OCI-LY1 (cell line): ENCODE measurements at regions not wholly inside any gene's neighbourhood (a gene's known extent, or its start where the extent isn't known, plus 50 kb on each side); places are given as distances from the start of the nearest gene placed in this dataset.

Experiments used
- H2AFZ ChIP-seq: fragments of 200-600 bp; sonication (generic), shearing (Covaris generic); 2 replicates; pipeline ENCODE4 v1.6.0; 2014; ENCODE audit warnings: antibody characterized with exemption, mild to moderate bottlenecking, low read length
- H3F3A ChIP-seq: fragments of 200-600 bp; sonication (generic), shearing (Covaris generic); 2 replicates; pipeline ENCODE4 v1.6.0; 2014; ENCODE audit warnings: mild to moderate bottlenecking, antibody characterized with exemption, low read length, moderate library complexity; ENCODE audit not compliant: insufficient read depth
- H3K27ac ChIP-seq: fragments of 200-600 bp; sonication (generic); 2 replicates; pipeline ENCODE4 v1.5.1; 2014; ENCODE audit warnings: low read length, mixed run types, mild to moderate bottlenecking, low read depth; ENCODE audit not compliant: poor library complexity, severe bottlenecking
- H3K27me3 ChIP-seq: fragments of 200-600 bp; sonication (generic); 2 replicates; pipeline ENCODE4 v1.6.0; 2014; ENCODE audit warnings: antibody characterized with exemption, mild to moderate bottlenecking, low read length, moderate library complexity; ENCODE audit not compliant: insufficient read depth
- H3K36me3 ChIP-seq: fragments of 200-600 bp; sonication (generic); 2 replicates; pipeline ENCODE4 v1.6.1; 2014; ENCODE audit warnings: mild to moderate bottlenecking, antibody characterized with exemption, low read length, moderate library complexity, mixed read lengths; ENCODE audit not compliant: insufficient read depth
- H3K4me1 ChIP-seq: fragments of 200-600 bp; sonication (generic); 2 replicates; pipeline ENCODE4 v1.5.1; 2014; ENCODE audit warnings: mild to moderate bottlenecking, low read length, moderate library complexity; ENCODE audit not compliant: insufficient read depth, severe bottlenecking
- H3K4me2 ChIP-seq: fragments of 200-600 bp; sonication (generic), shearing (Covaris generic); 2 replicates; pipeline ENCODE4 v1.6.1; 2014; ENCODE audit warnings: low read length
- H3K4me3 ChIP-seq: fragments of 200-600 bp; sonication (generic); 2 replicates; pipeline ENCODE4 v1.5.1; 2014; ENCODE audit warnings: low read length, low read depth, mild to moderate bottlenecking, mixed read lengths; ENCODE audit not compliant: poor library complexity, severe bottlenecking
- H3K79me2 ChIP-seq: fragments of 200-600 bp; shearing (Covaris generic); 2 replicates; pipeline ENCODE4 v1.6.1; 2016; ENCODE audit warnings: mixed run types, low read length, mixed read lengths; ENCODE audit not compliant: insufficient read depth
- H3K9ac ChIP-seq: fragments of 200-600 bp; sonication (generic), shearing (Covaris generic); 2 replicates; pipeline ENCODE4 v1.6.1; 2014; ENCODE audit warnings: mild to moderate bottlenecking, low read length, mixed read lengths
- H3K9me2 ChIP-seq: fragments of 200-600 bp; sonication (generic), shearing (Covaris generic); 2 replicates; pipeline ENCODE4 v1.6.1; 2014; ENCODE audit warnings: low read depth, mild to moderate bottlenecking, low read length, mixed read lengths
- H3K9me3 ChIP-seq: fragments of 200-600 bp; shearing (Covaris generic); 2 replicates; pipeline ENCODE4 v1.6.1; 2014; ENCODE audit warnings: low read length, mixed read lengths
- H4K20me1 ChIP-seq: fragments of 200-600 bp; sonication (generic), shearing (Covaris generic); 2 replicates; pipeline ENCODE4 v1.6.0; 2016; ENCODE audit warnings: mild to moderate bottlenecking, low read length; ENCODE audit not compliant: insufficient read depth
- EZH2 ChIP-seq: fragments of 200-600 bp; sonication (generic), shearing (Covaris generic); IDR thresholded peaks from 2 replicates; pipeline ENCODE4 v1.8.0; 2017; ENCODE audit warnings: borderline replicate concordance, mixed run types, mild to moderate bottlenecking, antibody characterized with exemption, low read length, moderate library complexity, mixed read lengths
- TF ChIP-seq, protein P1 (sequence below): fragments of 200-600 bp; sonication (generic), shearing (Covaris generic); IDR thresholded peaks from 2 replicates; pipeline ENCODE4 v1.5.1; 2017; ENCODE audit warnings: mild to moderate bottlenecking, antibody characterized with exemption, low read length, moderate library complexity, mixed read lengths

DNA sequence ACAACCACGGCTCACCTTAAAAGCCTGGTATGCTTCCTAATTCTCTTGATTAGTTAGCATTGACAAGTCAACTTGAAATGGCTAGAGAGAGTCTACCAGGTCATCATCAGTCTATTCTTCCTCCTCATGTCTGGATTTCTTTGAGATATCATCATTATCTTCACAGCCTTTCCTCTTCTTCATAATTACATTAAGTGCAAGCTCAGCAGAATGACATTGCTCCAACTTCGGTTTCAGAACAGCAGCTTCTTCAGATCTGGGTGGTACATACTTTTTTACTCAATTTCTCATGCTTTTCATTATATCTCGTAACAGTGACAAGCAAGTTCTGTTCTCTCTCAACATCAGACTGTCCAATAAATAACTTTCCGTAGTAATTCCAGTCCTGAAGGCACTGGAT lies 337.5 kb upstream of the TENM3 start:
- TF ChIP-seq EZH2 = no peak
- TF ChIP-seq, protein P1, sequence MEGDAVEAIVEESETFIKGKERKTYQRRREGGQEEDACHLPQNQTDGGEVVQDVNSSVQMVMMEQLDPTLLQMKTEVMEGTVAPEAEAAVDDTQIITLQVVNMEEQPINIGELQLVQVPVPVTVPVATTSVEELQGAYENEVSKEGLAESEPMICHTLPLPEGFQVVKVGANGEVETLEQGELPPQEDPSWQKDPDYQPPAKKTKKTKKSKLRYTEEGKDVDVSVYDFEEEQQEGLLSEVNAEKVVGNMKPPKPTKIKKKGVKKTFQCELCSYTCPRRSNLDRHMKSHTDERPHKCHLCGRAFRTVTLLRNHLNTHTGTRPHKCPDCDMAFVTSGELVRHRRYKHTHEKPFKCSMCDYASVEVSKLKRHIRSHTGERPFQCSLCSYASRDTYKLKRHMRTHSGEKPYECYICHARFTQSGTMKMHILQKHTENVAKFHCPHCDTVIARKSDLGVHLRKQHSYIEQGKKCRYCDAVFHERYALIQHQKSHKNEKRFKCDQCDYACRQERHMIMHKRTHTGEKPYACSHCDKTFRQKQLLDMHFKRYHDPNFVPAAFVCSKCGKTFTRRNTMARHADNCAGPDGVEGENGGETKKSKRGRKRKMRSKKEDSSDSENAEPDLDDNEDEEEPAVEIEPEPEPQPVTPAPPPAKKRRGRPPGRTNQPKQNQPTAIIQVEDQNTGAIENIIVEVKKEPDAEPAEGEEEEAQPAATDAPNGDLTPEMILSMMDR = no peak
- H3K27me3 ChIP-seq = no peaks in the 10 kb centered on the region
- H3K79me2 ChIP-seq = no peaks in the 10 kb centered on the region
- no peak overlapping the region for H3K27ac ChIP-seq
- no peaks in the 10 kb centered on the region for H3K9me3 ChIP-seq
- no peaks in the 10 kb centered on the region for H3F3A ChIP-seq
- no peaks in the 10 kb centered on the region for H4K20me1 ChIP-seq
- no peak overlapping the region for H3K9ac ChIP-seq
- H3K4me3 ChIP-seq = no peak overlapping the region
- H3K4me2 ChIP-seq = no peak overlapping the region
- H2AFZ ChIP-seq = no peak overlapping the region
- no peaks in the 10 kb centered on the region for H3K36me3 ChIP-seq
- H3K9me2 ChIP-seq = no peaks in the 10 kb centered on the region
- no peaks in the 10 kb centered on the region for H3K4me1 ChIP-seq

DNA sequence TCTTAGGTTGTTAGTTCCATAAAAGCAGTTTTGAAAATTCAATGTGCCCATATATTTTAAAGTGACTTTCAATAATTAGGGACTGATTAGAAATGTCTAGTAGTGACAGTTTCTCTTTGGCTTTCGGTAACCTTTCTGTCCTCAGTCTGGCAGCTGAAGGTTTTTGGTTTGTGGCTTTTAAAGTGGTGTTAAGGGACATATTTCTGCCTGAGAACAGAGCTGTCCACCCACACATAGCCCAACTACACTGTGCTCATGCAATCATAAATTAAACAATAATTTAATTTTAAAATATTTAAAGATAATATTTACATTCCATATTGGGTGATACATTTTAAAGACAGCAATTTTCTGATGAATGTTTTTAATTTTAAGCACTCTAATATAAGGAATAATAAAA lies 335.0 kb upstream of the TENM3 start:
- no peaks in the 10 kb centered on the region for H3F3A ChIP-seq
- TF ChIP-seq, protein P1 = no peak
- TF ChIP-seq EZH2 = no peak
- no peaks in the 10 kb centered on the region for H4K20me1 ChIP-seq
- H3K4me2 ChIP-seq = no peak overlapping the region
- H3K27ac ChIP-seq = no peak overlapping the region
- no peaks in the 10 kb centered on the region for H3K27me3 ChIP-seq
- no peaks in the 10 kb centered on the region for H3K36me3 ChIP-seq
- no peak overlapping the region for H2AFZ ChIP-seq
- H3K79me2 ChIP-seq = no peaks in the 10 kb centered on the region
- no peaks in the 10 kb centered on the region for H3K9me2 ChIP-seq
- H3K4me1 ChIP-seq = no peaks in the 10 kb centered on the region
- no peak overlapping the region for H3K4me3 ChIP-seq
- no peaks in the 10 kb centered on the region for H3K9me3 ChIP-seq
- H3K9ac ChIP-seq = no peak overlapping the region

DNA sequence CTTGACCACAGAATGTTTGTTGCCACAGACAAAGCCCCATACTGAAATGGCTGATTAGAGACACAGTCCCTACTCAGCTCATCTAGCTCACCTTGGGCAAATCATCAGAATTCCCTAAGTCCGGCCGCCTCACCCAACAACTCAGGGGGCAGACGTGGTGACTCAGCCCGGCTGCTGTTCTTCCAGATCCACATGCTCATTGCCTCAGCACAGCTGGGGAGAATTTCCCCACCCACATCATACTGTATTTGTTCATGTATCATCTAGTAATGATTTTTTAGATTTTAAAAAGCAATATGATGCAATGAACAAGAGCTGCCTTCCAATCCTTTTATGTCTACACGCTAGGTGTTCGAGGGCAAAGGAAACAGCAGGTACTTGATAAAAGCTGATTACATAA lies 333.8 kb upstream of the TENM3 start:
- Histone ChIP-seq H3K4me2 (no peak overlapping the region), H2AFZ (no peak overlapping the region), H4K20me1 (no peaks in the 10 kb centered on the region), H3K4me3 (no peak overlapping the region), H3K79me2 (no peaks in the 10 kb centered on the region), H3K9me3 (no peaks in the 10 kb centered on the region), H3K36me3 (no peaks in the 10 kb centered on the region), H3K27ac (no peak overlapping the region), H3K4me1 (no peaks in the 10 kb centered on the region), H3K9me2 (no peaks in the 10 kb centered on the region), H3K9ac (no peak overlapping the region), H3K27me3 (no peaks in the 10 kb centered on the region), H3F3A (no peaks in the 10 kb centered on the region)
- TF ChIP-seq, protein P1 = no peak
